Right lobe of liver (tissue), 6 donors: ENCODE measurements at regions not wholly inside any gene's neighbourhood (a gene's known extent, or its start where the extent isn't known, plus 50 kb on each side); places are given as distances from the start of the nearest gene placed in this dataset.

Source experiments
- ATAC-seq, 4 donors: fragments of 200-7000 bp; cut with Tn5 transposase; one replicate each; pipeline ENCODE4 v1.9.1; 2020; ENCODE audit warnings: mild to moderate bottlenecking in 4 of 4, moderate library complexity in 4 of 4
- DNase-seq, 3 donors: peaks; one replicate each; pipeline ENCODE4 v3.0.0-alpha.2; 2020
- H3K27ac ChIP-seq, 3 donors: fragments of 200-600 bp; one replicate each; pipeline ENCODE4 v1.8.0; 2022
- H3K27me3 ChIP-seq, 2 donors: fragments of 200-600 bp; one replicate each; pipeline ENCODE4 v1.8.0; 2022
- H3K36me3 ChIP-seq, 4 donors: fragments of 200-600 bp; sonication (generic) in 1 of 4; one replicate each; pipeline versions ENCODE4 v1.5.1 to v1.8.0; 2017 to 2022; ENCODE audit warnings: control low read depth in 1 of 4
- H3K4me1 ChIP-seq, 4 donors: fragments of 200-600 bp; sonication (generic) in 1 of 4; one replicate each; pipeline versions ENCODE4 v1.5.1 to v1.8.0; 2017 to 2022; ENCODE audit warnings: control low read depth in 1 of 4
- H3K4me3 ChIP-seq, 3 donors: fragments of 200-600 bp; one replicate each; pipeline ENCODE4 v1.8.0; 2022
- H3K9me3 ChIP-seq, 4 donors: fragments of 200-600 bp; sonication (generic) in 1 of 4; one replicate each; pipeline versions ENCODE4 v1.5.1 to v1.8.0; 2017 to 2022; ENCODE audit warnings: control low read depth in 1 of 4
- CTCF ChIP-seq, 4 donors: fragments of 200-600 bp in 3 of 4; fragments of 450-650 bp in 1 of 4; IDR thresholded peaks; one replicate each; pipeline versions ENCODE4 v1.5.1 to v1.8.0; 2016 to 2022; ENCODE audit warnings: antibody characterized with exemption in 4 of 4, mild to moderate bottlenecking in 2 of 4
- POLR2A ChIP-seq: fragments of 450-650 bp; IDR thresholded peaks from one replicate; pipeline ENCODE4 v1.6.1; 2017; ENCODE audit warnings: antibody characterized with exemption, mild to moderate bottlenecking
- WGBS: methylation state at CpG from one replicate; pipeline ENCODE4 v1.1.6; 2018; ENCODE audit warnings: low coverage, low lambda C conversion rate; ENCODE audit not compliant: insufficient coverage; ENCODE audit errors: missing lambda C conversion rate; 5-methylcytosine and 5-hydroxymethylcytosine counted together
- intact Hi-C, 2 donors: fragments of 100-400 bp; cut with DNase I; formaldehyde crosslinking; loops; one replicate each; pipeline versions ENCODE4 v1.11.2 to v1.14.1; 2022
- donor health status: DM: no; HTN: yes; CAD: no.
- donor health status: DM: no; HTN: no; CAD: no.
- donor health status: DM: no; HTN: no; CAD: no.
- donor health status: DM: no; HTN: yes; CAD: no.
- donor health status: DM: no; HTN: yes; CAD: no.

- DNase-seq (no peak), ATAC-seq (no peak)
- WGBS: 17% methylated on average over 1 of the region's 1 CpG
- Histone ChIP-seq H3K36me3 (no peaks in the 10 kb centered on the region), H3K27ac (no peak overlapping the region), H3K4me3 (no peak overlapping the region), H3K9me3 (no peaks in the 10 kb centered on the region), H3K27me3 (no peaks in the 10 kb centered on the region), H3K4me1 (no peaks in the 10 kb centered on the region)
- TF ChIP-seq POLR2A (no peak), CTCF (IDR thresholded peaks at IDR 0.05) (no peak)
- intact Hi-C loops: no loop called here
These were observed 138.4 kb downstream of the HNRNPD start for GRCh38 chr4:82235346-82235745.

GRCh38 chr4:82232891-82233290 lies 140.9 kb downstream of the HNRNPD start:
- H3K36me3 ChIP-seq: no peaks in the 10 kb centered on the region
- no peak for TF ChIP-seq POLR2A
- TF ChIP-seq CTCF (IDR thresholded peaks at IDR 0.05): no peak
- 61% methylated on average over 1 of the region's 1 CpG for WGBS
- ATAC-seq: no peak
- no peak for DNase-seq
- H3K4me3 ChIP-seq: no peak overlapping the region
- no peaks in the 10 kb centered on the region for H3K27me3 ChIP-seq
- H3K27ac ChIP-seq: no peak overlapping the region
- H3K4me1 ChIP-seq: no peaks in the 10 kb centered on the region
- intact Hi-C loops: no loop called here
- no peaks in the 10 kb centered on the region for H3K9me3 ChIP-seq

- Histone ChIP-seq H3K4me1 (no peaks in the 10 kb centered on the region), H3K9me3 (no peaks in the 10 kb centered on the region), H3K27me3 (no peaks in the 10 kb centered on the region), H3K36me3 (no peaks in the 10 kb centered on the region), H3K27ac (no peak overlapping the region), H3K4me3 (no peak overlapping the region)
- no peak for DNase-seq
- no peak for ATAC-seq
- intact Hi-C loops: no loop called here
- TF ChIP-seq CTCF (IDR thresholded peaks at IDR 0.05): no peak
- TF ChIP-seq POLR2A: no peak
These were observed 142.0 kb downstream of the HNRNPD start for GRCh38 chr4:82231806-82232205.

- Histone ChIP-seq H3K27me3 (no peaks in the 10 kb centered on the region), H3K9me3 (no peaks in the 10 kb centered on the region), H3K4me3 (no peak overlapping the region), H3K27ac (no peak overlapping the region), H3K36me3 (no peaks in the 10 kb centered on the region), H3K4me1 (no peaks in the 10 kb centered on the region)
- intact Hi-C loops: no loop called here
- TF ChIP-seq CTCF (IDR thresholded peaks at IDR 0.05) (no peak), POLR2A (no peak)
- ATAC-seq (no peak), DNase-seq (no peak)
- 43% methylated on average over 4 of the region's 4 CpGs for WGBS
These were observed 143.5 kb downstream of the HNRNPD start for GRCh38 chr4:82230306-82230705.

GRCh38 chr4:82225030-82225429 lies 148.8 kb downstream of the HNRNPD start:
- WGBS: 63% methylated on average over 2 of the region's 2 CpGs
- Histone ChIP-seq H3K4me1 (no peaks in the 10 kb centered on the region), H3K27me3 (no peaks in the 10 kb centered on the region), H3K36me3 (no peaks in the 10 kb centered on the region), H3K9me3 (no peaks in the 10 kb centered on the region), H3K27ac (no peak overlapping the region), H3K4me3 (no peak overlapping the region)
- ATAC-seq (no peak), DNase-seq (no peak)
- TF ChIP-seq CTCF (IDR thresholded peaks at IDR 0.05) (no peak), POLR2A (no peak)
- intact Hi-C loops: no loop called here
